GM23248 (cell line): ENCODE measurements at regions not wholly inside any gene's neighbourhood (a gene's known extent, or its start where the extent isn't known, plus 50 kb on each side); places are given as distances from the start of the nearest gene placed in this dataset.
"Not testable (repeated sequence)": the region's sequence is repeated elsewhere in the genome, so short reads cannot be mapped to it uniquely, and the experiment has no call there.

Source experiments
- DNase-seq: peaks from one replicate; pipeline ENCODE4 v3.0.0-alpha.2; 2015
- H2AFZ ChIP-seq: fragments of 200-600 bp; sonication (generic); 2 replicates; pipeline ENCODE4 v1.6.1; 2016; ENCODE audit warnings: antibody characterized with exemption
- H3F3A ChIP-seq: fragments of 200-600 bp; sonication (generic); 2 replicates; pipeline ENCODE4 v1.6.1; 2016; ENCODE audit warnings: mild to moderate bottlenecking, antibody characterized with exemption, mixed run types; ENCODE audit not compliant: insufficient read depth
- H3K27ac ChIP-seq: fragments of 200-600 bp; sonication (generic); 2 replicates; pipeline ENCODE4 v1.5.1; 2016; ENCODE audit warnings: mild to moderate bottlenecking
- H3K27me3 ChIP-seq: fragments of 200-600 bp; sonication (generic); replicated peaks from 2 replicates; pipeline ENCODE4 v1.6.1; 2016; ENCODE audit warnings: mild to moderate bottlenecking; ENCODE audit not compliant: insufficient read depth
- H3K36me3 ChIP-seq: fragments of 200-600 bp; sonication (generic); 2 replicates; pipeline ENCODE4 v1.6.1; 2016; ENCODE audit warnings: low read depth, mild to moderate bottlenecking
- H3K4me1 ChIP-seq: fragments of 200-600 bp; sonication (generic); 2 replicates; pipeline ENCODE4 v1.6.1; 2016; ENCODE audit warnings: mild to moderate bottlenecking; ENCODE audit not compliant: insufficient read depth
- H3K4me2 ChIP-seq: fragments of 200-600 bp; sonication (generic); one replicate; pipeline ENCODE4 v1.6.1; 2016; ENCODE audit warnings: mild to moderate bottlenecking; ENCODE audit not compliant: unreplicated experiment
- H3K4me3 ChIP-seq: fragments of 200-600 bp; sonication (generic); 2 replicates; pipeline ENCODE4 v1.5.1; 2016; ENCODE audit warnings: mild to moderate bottlenecking
- H3K79me2 ChIP-seq: fragments of 200-600 bp; sonication (generic); 2 replicates; pipeline ENCODE4 v1.6.1; 2016; ENCODE audit warnings: mild to moderate bottlenecking; ENCODE audit not compliant: insufficient read depth
- H3K9ac ChIP-seq: fragments of 200-600 bp; sonication (generic); 2 replicates; pipeline ENCODE4 v1.6.1; 2016; ENCODE audit warnings: mild to moderate bottlenecking
- H3K9me2 ChIP-seq: fragments of 200-600 bp; sonication (generic); 2 replicates; pipeline ENCODE4 v1.6.1; 2016; ENCODE audit warnings: mixed run types, mild to moderate bottlenecking, moderate library complexity; ENCODE audit not compliant: insufficient read depth
- H3K9me3 ChIP-seq: fragments of 200-600 bp; sonication (generic); one replicate; pipeline ENCODE4 v1.6.1; 2017; ENCODE audit warnings: low read depth
- H4K20me1 ChIP-seq: fragments of 200-600 bp; sonication (generic); 2 replicates; pipeline ENCODE4 v1.6.0; 2016; ENCODE audit not compliant: insufficient read depth
- EZH2 ChIP-seq: fragments of 200-600 bp; sonication (generic); IDR thresholded peaks from 2 replicates; pipeline ENCODE4 v1.6.1; 2018; ENCODE audit warnings: antibody characterized with exemption, mild to moderate bottlenecking; ENCODE audit not compliant: insufficient read depth, poor library complexity, severe bottlenecking
- EZH2phosphoT487 ChIP-seq: fragments of 200-600 bp; sonication (generic); IDR thresholded peaks from 2 replicates; pipeline ENCODE4 v1.6.1; 2018; ENCODE audit warnings: antibody characterized with exemption, moderate library complexity, mild to moderate bottlenecking, low read depth; ENCODE audit not compliant: insufficient read depth
- WGBS, 2 experiments: methylation state at CpG; one replicate each; pipeline ENCODE4 v1.1.6; 2015 to 2017; ENCODE audit warnings: low lambda C conversion rate in 2 of 2, low coverage in 1 of 2; ENCODE audit errors: missing lambda C conversion rate in 2 of 2; 5-methylcytosine and 5-hydroxymethylcytosine counted together
- in situ Hi-C: fragments of 300-500 bp; cut with MboI; formaldehyde crosslinking; loops from 2 replicates; pipeline ENCODE4 v1.15.0; 2020

GRCh38 chr4:14419516-14419915 lies 582.8 kb upstream of the CPEB2 start:
- Histone ChIP-seq H3K27me3 (no peaks in the 10 kb centered on the region), H3K9me3 (no peaks in the 10 kb centered on the region), H3K79me2 (no peaks in the 10 kb centered on the region), H2AFZ (no peak overlapping the region), H3K4me3 (no peak overlapping the region), H4K20me1 (no peaks in the 10 kb centered on the region), H3K4me1 (no peaks in the 10 kb centered on the region), H3K27ac (no peak overlapping the region), H3K9ac (no peak overlapping the region), H3K4me2 (no peak overlapping the region), H3K36me3 (no peaks in the 10 kb centered on the region), H3K9me2 (no peaks in the 10 kb centered on the region), H3F3A (no peaks in the 10 kb centered on the region)
- in situ Hi-C loops: no loop called here
- TF ChIP-seq EZH2phosphoT487 (no peak), EZH2 (no peak)
- no peak for DNase-seq
- 0 to 3% methylated on average over 2 of the region's 2 CpGs for WGBS, 2 experiments

GRCh38 chr4:14426297-14426696 lies 576.0 kb upstream of the CPEB2 start:
- H3K27ac ChIP-seq, H3F3A ChIP-seq, H3K36me3 ChIP-seq, H3K79me2 ChIP-seq, H3K9me2 ChIP-seq, H3K27me3 ChIP-seq, H3K4me2 ChIP-seq, H3K9me3 ChIP-seq, DNase-seq, H4K20me1 ChIP-seq, H2AFZ ChIP-seq, H3K4me1 ChIP-seq, H3K9ac ChIP-seq, in situ Hi-C loops, H3K4me3 ChIP-seq: not testable (repeated sequence)
- WGBS, 2 experiments: 57% methylated on average over 15 of the region's 15 CpGs

GRCh38 chr4:14428125-14428524 lies 574.2 kb upstream of the CPEB2 start:
- H3K9me3 ChIP-seq: no peaks in the 10 kb centered on the region
- H3K4me3 ChIP-seq: no peak overlapping the region
- in situ Hi-C loops: no loop called here
- H3K79me2 ChIP-seq: no peaks in the 10 kb centered on the region
- H3K36me3 ChIP-seq: no peaks in the 10 kb centered on the region
- H3K27me3 ChIP-seq: 0 out of 2 replicates have a peak, but pooled peaks cover 5% of the 10 kb centered on the region
- H3K27ac ChIP-seq: no peak overlapping the region
- 20 to 22% methylated on average over 2 of the region's 2 CpGs for WGBS, 2 experiments
- H3K9me2 ChIP-seq: no peaks in the 10 kb centered on the region
- H2AFZ ChIP-seq: no peak overlapping the region
- H3F3A ChIP-seq: no peaks in the 10 kb centered on the region
- TF ChIP-seq EZH2 (no peak), EZH2phosphoT487 (no peak)
- no peak for DNase-seq
- no peaks in the 10 kb centered on the region for H4K20me1 ChIP-seq
- H3K4me2 ChIP-seq: no peak overlapping the region
- no peak overlapping the region for H3K9ac ChIP-seq
- no peaks in the 10 kb centered on the region for H3K4me1 ChIP-seq

GRCh38 chr4:14431155-14432134 lies 570.8 kb upstream of the CPEB2 start:
- Histone ChIP-seq H3K36me3 (no peaks in the 10 kb centered on the region), H3K4me2 (no peak overlapping the region), H4K20me1 (no peaks in the 10 kb centered on the region), H3K79me2 (no peaks in the 10 kb centered on the region), H3K4me1 (no peaks in the 10 kb centered on the region), H3K27me3 (0 out of 2 replicates have a peak, but pooled peaks cover 5% of the 10 kb centered on the region), H3K9me2 (no peaks in the 10 kb centered on the region), H3K9ac (no peak overlapping the region), H3K9me3 (no peaks in the 10 kb centered on the region), H3F3A (no peaks in the 10 kb centered on the region), H3K4me3 (no peak overlapping the region), H2AFZ (no peak overlapping the region), H3K27ac (no peak overlapping the region)
- in situ Hi-C loops: no loop called here
- WGBS, 2 experiments: 9 to 17% methylated on average over 3 of the region's 3 CpGs
- DNase-seq: no peak
- TF ChIP-seq EZH2phosphoT487: no peak
- no peak for TF ChIP-seq EZH2
